ENCODE measurements at regions not wholly inside any gene's neighbourhood (a gene's known extent, or its start where the extent isn't known, plus 50 kb on each side); places are given as distances from the start of the nearest gene placed in this dataset.

DNA sequence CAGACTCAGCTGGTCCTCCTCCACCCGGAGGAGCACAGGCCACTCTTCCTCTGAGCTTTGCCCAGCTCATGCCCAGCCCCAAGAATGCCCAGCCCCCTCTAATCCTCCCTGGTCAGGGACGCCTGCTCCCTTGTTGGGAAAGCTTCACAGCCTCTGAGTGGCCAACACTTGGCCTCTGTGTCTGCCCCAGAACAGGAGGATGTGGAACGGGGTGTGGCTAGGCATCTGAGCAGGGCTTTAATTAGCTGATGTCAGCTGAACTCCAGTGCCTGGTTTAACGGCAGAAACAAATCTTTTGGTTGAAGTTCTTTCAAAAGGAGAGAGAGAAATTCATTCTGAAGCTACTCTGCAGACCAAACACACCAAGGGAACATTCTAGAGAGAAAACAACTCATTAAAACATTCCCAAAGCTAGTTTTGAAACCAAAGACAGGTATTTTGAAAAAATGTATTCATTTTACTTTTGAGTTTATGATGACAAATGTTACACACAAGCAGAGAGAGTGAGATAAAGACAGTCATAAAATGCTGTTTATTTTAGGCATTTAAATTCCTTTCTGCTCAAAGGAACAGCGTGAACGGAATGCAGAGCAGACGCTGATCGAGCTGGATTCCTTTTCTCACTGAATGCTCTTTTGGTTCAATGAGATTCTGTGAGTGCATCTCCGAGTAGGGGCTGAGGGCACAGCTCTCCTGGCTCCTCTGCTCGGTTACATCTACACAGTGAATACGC, 63.8 kb downstream of the RTP5 start:
- no peak for DNase-seq (ENCODE audit: low spot score)
- Histone ChIP-seq H3K27me3 (replicated peaks; ENCODE audit: insufficient read depth) (no peaks in the 10 kb centered on the region), H3K9me3 (no peaks in the 10 kb centered on the region), H3K27ac (no peak overlapping the region), H3K36me3 (no peaks in the 10 kb centered on the region), H3K4me1 (ENCODE audit: control insufficient read depth in 1 of 2, low read depth in 2 of 2) (peaks cover 0 to 4% of the 10 kb centered on the region in 2 donors), H3K4me3 (no peak overlapping the region)
- no peak for ATAC-seq (ENCODE audit: insufficient number of reproducible peaks, low FRiP score, low read depth)
- TF ChIP-seq, protein P1, sequence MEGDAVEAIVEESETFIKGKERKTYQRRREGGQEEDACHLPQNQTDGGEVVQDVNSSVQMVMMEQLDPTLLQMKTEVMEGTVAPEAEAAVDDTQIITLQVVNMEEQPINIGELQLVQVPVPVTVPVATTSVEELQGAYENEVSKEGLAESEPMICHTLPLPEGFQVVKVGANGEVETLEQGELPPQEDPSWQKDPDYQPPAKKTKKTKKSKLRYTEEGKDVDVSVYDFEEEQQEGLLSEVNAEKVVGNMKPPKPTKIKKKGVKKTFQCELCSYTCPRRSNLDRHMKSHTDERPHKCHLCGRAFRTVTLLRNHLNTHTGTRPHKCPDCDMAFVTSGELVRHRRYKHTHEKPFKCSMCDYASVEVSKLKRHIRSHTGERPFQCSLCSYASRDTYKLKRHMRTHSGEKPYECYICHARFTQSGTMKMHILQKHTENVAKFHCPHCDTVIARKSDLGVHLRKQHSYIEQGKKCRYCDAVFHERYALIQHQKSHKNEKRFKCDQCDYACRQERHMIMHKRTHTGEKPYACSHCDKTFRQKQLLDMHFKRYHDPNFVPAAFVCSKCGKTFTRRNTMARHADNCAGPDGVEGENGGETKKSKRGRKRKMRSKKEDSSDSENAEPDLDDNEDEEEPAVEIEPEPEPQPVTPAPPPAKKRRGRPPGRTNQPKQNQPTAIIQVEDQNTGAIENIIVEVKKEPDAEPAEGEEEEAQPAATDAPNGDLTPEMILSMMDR (IDR thresholded peaks at IDR 0.05): no peak

DNA sequence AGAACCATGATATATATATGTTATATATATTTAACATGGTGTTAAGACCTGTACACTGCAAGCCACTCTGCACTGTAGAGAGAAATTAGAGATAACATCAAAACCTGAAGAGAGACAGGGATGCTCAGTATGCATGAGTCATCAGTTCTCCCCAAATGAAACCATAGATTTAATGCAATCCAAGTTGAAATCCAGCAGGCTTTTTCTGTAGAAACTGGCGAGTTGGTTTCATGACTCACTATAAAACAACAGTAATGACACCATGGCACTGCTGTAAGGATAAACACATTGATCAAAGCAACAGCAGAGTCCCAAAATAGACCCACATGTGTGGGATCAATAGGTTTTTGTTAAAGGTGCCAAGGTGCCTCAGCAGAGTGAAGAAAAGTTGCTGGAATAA, 65.8 kb downstream of the RTP5 start:
- no peaks in the 10 kb centered on the region for H3K27me3 ChIP-seq (replicated peaks; ENCODE audit: insufficient read depth)
- DNase-seq (ENCODE audit: low spot score) (no peak), ATAC-seq (ENCODE audit: insufficient number of reproducible peaks, low FRiP score, low read depth) (no peak)
- no peaks in the 10 kb centered on the region for H3K36me3 ChIP-seq
- no peak overlapping the region for H3K4me3 ChIP-seq
- no peaks in the 10 kb centered on the region for H3K9me3 ChIP-seq
- TF ChIP-seq, protein P1 (IDR thresholded peaks at IDR 0.05): no peak
- H3K27ac ChIP-seq: no peak overlapping the region
- peaks cover 0 to 4% of the 10 kb centered on the region in 2 donors for H3K4me1 ChIP-seq (ENCODE audit: control insufficient read depth in 1 of 2, low read depth in 2 of 2)

DNA sequence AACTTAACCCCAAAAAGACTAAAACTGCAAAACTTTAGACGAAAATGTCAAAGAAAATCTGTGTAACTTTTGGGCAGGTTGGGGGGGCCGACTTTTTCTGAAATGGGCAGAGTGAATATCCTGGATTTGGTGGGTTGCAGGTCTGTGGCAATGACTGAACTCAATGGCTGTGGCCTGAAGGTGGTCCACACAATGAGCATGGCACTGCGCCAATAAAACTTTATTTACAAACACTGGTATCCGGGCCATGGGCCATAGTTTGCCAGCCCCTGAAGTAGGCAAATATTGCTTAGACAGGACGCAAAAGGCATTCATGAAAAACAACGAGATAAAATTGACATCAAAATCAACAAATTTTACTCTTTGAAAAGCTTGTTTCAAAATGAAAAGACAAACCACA, 66.2 kb downstream of the RTP5 start:
- Histone ChIP-seq H3K9me3 (no peaks in the 10 kb centered on the region), H3K27ac (no peak overlapping the region), H3K27me3 (replicated peaks; ENCODE audit: insufficient read depth) (no peaks in the 10 kb centered on the region), H3K36me3 (no peaks in the 10 kb centered on the region), H3K4me3 (no peak overlapping the region), H3K4me1 (ENCODE audit: control insufficient read depth in 1 of 2, low read depth in 2 of 2) (peaks cover 0 to 4% of the 10 kb centered on the region in 2 donors)
- TF ChIP-seq, protein P1 (IDR thresholded peaks at IDR 0.05): no peak
- DNase-seq (ENCODE audit: low spot score) (no peak), ATAC-seq (ENCODE audit: insufficient number of reproducible peaks, low FRiP score, low read depth) (no peak)

DNA sequence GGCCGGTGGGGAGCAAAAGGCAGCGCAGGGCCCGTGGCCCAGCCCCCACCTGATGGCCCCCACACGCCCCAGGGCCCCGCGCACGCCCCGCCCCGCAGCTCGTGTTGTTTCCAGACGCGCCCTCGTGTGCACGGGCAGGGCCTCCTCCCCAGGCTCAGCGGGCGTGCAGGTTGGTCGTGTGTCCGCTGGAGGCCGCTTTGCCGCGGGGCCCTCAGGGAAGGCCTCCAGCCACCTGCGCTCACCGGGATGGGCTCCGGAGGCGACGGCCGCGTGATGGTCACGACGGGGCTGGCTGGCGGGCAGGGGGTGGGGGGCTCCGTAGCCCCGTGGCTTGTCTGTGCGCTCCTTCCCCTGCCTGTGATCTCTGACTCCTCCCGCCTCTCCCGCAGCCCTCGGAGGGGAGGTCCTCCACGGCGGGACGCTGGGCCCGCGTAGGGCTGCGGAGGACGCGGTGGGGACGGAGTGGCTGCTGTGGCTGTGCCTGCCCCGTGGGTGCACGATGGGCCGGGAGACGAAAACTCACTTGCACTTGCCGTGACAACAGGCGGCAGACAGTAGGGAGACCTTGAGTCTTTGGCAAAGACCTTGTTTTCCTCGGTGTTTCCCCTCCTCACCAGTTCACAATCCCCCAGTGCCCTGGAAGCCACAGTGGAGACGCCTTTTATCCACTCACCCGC, 67.1 kb downstream of the RTP5 start:
- Histone ChIP-seq H3K4me1 (ENCODE audit: control insufficient read depth in 1 of 2, low read depth in 2 of 2) (peaks cover 0 to 4% of the 10 kb centered on the region in 2 donors), H3K4me3 (no peak overlapping the region), H3K27me3 (replicated peaks; ENCODE audit: insufficient read depth) (no peaks in the 10 kb centered on the region), H3K27ac (no peak overlapping the region), H3K9me3 (no peaks in the 10 kb centered on the region), H3K36me3 (no peaks in the 10 kb centered on the region)
- TF ChIP-seq, protein P1 (IDR thresholded peaks at IDR 0.05): no peak
- ATAC-seq (ENCODE audit: insufficient number of reproducible peaks, low FRiP score, low read depth): no peak
- no peak for DNase-seq (ENCODE audit: low spot score)

DNA sequence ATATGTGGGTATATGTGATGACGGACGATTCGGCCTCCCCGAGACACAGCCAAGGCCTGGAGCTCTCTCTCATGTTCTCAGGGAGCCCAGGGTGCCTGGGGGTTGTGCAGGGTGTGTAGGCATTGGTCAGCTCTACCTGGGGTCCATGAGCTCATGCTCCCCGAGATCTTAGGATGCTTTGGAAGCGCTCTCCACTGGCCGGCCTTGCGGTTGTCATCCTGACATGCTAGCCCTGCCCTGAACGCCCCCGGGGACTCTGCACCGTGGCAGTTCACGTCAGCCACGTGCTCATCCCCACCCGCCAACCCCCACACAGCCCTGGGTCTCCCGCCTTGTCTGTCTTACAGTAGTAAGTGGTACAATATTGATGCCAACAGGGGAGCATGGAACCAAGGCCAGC, 67.8 kb downstream of the RTP5 start:
- TF ChIP-seq, protein P1 (IDR thresholded peaks at IDR 0.05): no peak
- DNase-seq (ENCODE audit: low spot score): no peak

More for the DNA sequence above, 67.8 kb downstream of the RTP5 start:
- Histone ChIP-seq H3K36me3 (no peaks in the 10 kb centered on the region), H3K27ac (no peak overlapping the region), H3K9me3 (no peaks in the 10 kb centered on the region), H3K4me3 (no peak overlapping the region), H3K27me3 (replicated peaks; ENCODE audit: insufficient read depth) (no peaks in the 10 kb centered on the region), H3K4me1 (ENCODE audit: control insufficient read depth in 1 of 2, low read depth in 2 of 2) (peaks cover 0 to 4% of the 10 kb centered on the region in 2 donors)
- no peak for ATAC-seq (ENCODE audit: insufficient number of reproducible peaks, low FRiP score, low read depth)
